ENCODE measurements at regions not wholly inside any gene's neighbourhood (a gene's known extent, or its start where the extent isn't known, plus 50 kb on each side); places are given as distances from the start of the nearest gene placed in this dataset.

DNA sequence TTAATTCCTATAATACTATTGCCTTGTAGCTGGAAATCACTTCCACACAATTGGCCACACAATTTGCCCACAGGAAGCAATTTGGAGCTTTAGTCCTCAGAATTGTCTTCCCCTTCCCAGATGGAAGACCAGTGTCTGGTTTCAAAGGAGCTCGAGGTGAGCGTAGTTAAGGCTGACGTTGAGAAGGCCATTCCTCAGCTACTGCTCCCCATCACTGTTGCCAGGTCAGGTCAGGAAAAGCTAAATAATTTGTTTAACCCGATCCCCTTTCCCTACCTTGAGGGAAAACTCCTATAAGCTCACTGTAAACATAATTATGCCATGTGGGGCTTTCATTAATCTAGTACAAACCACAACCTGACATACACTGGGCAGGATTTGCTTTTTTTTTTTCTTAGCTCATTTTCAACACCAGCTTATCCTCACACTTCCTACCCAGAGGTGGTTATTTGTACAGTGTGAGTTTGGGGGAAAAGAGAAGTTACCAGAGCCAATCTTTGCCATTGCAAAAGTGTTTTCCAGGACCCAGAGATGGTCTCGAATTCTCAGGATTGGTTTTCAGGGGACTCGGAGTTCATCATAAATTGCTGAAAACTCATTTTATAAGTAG is 242.7 kb downstream of the CLIC5 start:
- H3K14ac ChIP-seq (replicated peaks; ENCODE audit: low read depth, low read length) = no peak overlapping the region
- no peak overlapping the region for H3K4me3 ChIP-seq (ENCODE audit: insufficient read depth, low read depth, low read length)
- H3K27me3 ChIP-seq (ENCODE audit: control insufficient read depth, insufficient read depth, low read length) = peaks cover 12% of the 10 kb centered on the region
- no peak overlapping the region for H4K8ac ChIP-seq (ENCODE audit: low read depth in 2 of 2, low read length in 2 of 2)
- H2BK20ac ChIP-seq (ENCODE audit: low read depth, low read length) = no peak overlapping the region
- ChIA-PET POLR2A (ENCODE audit: unreplicated experiment) (no interaction called here), CTCF (interaction anchor here (0.6 kb wide), 1 partner anchor 380 kb away, joined by 3 read pairs; no protein-coding TSS in a partner anchor)
- H3K9me3 ChIP-seq (ENCODE audit: control insufficient read depth, insufficient read depth, low read length) = no peaks in the 10 kb centered on the region
- WGBS, 2 experiments (ENCODE audit: extremely low coverage in 2 of 2, insufficient read length in 1 of 2) = no CpG with 5 or more reads among the region's 6 CpGs
- H4K5ac ChIP-seq (ENCODE audit: low read depth, low read length) = no peak overlapping the region
- no peak overlapping the region for H3K18ac ChIP-seq (ENCODE audit: low read depth, low read length)
- H4K20me1 ChIP-seq (ENCODE audit: insufficient read depth, low read length) = no peaks in the 10 kb centered on the region
- H3K4me2 ChIP-seq (ENCODE audit: low read depth, low read length) = no peak overlapping the region
- no peaks in the 10 kb centered on the region for H3K36me3 ChIP-seq (ENCODE audit: control insufficient read depth, insufficient read depth, low read length)
- no peak for ATAC-seq (ENCODE audit: low read depth)
- no peak for DNase-seq
- no peaks in the 10 kb centered on the region for H3K4me1 ChIP-seq (ENCODE audit: control insufficient read depth, insufficient read depth, low read length)
- H3K9me1 ChIP-seq (ENCODE audit: insufficient read depth, low read length) = no peaks in the 10 kb centered on the region
- TF ChIP-seq MXI1 (IDR thresholded peaks at IDR 0.05; ENCODE audit: borderline replicate concordance, low read depth, low read length) (no peak), POLR2A (IDR thresholded peaks at IDR 0.05; ENCODE audit: low read depth, low read length) (no peak), RAD21 (IDR thresholded peaks at IDR 0.05; ENCODE audit: low read length) (no peak), CHD1 (IDR thresholded peaks at IDR 0.05; ENCODE audit: low read depth, low read length) (no peak), CEBPB (IDR thresholded peaks at IDR 0.05; ENCODE audit: low read depth, low read length) (no peak), RCOR1 (IDR thresholded peaks at IDR 0.05; ENCODE audit: insufficient replicate concordance, low read length) (no peak), FOS (IDR thresholded peaks at IDR 0.05; ENCODE audit: low read depth, low read length) (no peak), CTCF (conservative IDR thresholded peaks at IDR 0.05; ENCODE audit: low read depth, low read length) (no peak), SMC3 (IDR thresholded peaks at IDR 0.05; ENCODE audit: low read depth, low read length) (no peak), MAFK (IDR thresholded peaks at IDR 0.05; ENCODE audit: low read depth, low read length) (no peak), RFX5 (IDR thresholded peaks at IDR 0.05; ENCODE audit: low read depth, low read length) (no peak), BHLHE40 (IDR thresholded peaks at IDR 0.05; ENCODE audit: low read depth, low read length) (no peak), MAZ (IDR thresholded peaks at IDR 0.05; ENCODE audit: borderline replicate concordance, low read depth, low read length) (no peak), NFE2L2 (IDR thresholded peaks at IDR 0.05; ENCODE audit: low read depth, low read length) (no peak), USF2 (IDR thresholded peaks at IDR 0.05; ENCODE audit: low read depth, low read length) (no peak)
- TF ChIP-seq, protein P1, sequence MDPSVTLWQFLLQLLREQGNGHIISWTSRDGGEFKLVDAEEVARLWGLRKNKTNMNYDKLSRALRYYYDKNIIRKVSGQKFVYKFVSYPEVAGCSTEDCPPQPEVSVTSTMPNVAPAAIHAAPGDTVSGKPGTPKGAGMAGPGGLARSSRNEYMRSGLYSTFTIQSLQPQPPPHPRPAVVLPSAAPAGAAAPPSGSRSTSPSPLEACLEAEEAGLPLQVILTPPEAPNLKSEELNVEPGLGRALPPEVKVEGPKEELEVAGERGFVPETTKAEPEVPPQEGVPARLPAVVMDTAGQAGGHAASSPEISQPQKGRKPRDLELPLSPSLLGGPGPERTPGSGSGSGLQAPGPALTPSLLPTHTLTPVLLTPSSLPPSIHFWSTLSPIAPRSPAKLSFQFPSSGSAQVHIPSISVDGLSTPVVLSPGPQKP (IDR thresholded peaks at IDR 0.05; ENCODE audit: borderline replicate concordance, low read depth, low read length) = no peak
- H2BK5ac ChIP-seq (ENCODE audit: low read depth, low read length, poor library complexity, severe bottlenecking) = no peak overlapping the region
- intact Hi-C loops (cut with micrococcal nuclease) (no loop called here), dilution Hi-C loops (cut with HindIII; ENCODE audit: low sequenced_read_pairs, unreplicated experiment) (no loop called here), in situ Hi-C loops (cut with MboI; ENCODE audit: low sequenced_read_pairs) (no loop called here)
- no peak overlapping the region for H2BK120ac ChIP-seq (ENCODE audit: low read depth, low read length)
- H3K4ac ChIP-seq (ENCODE audit: low read depth, low read length) = no peak overlapping the region
- BruUV-seq (replicated peaks) = no TSS peak
- no peak overlapping the region for H3K27ac ChIP-seq (ENCODE audit: insufficient read depth, low read length)
- no peak overlapping the region for H3K23ac ChIP-seq (ENCODE audit: low read depth, low read length)
- H3K9ac ChIP-seq (ENCODE audit: low read depth, low read length) = no peak overlapping the region
- H4K91ac ChIP-seq (ENCODE audit: insufficient read depth, low read depth, low read length) = no peak overlapping the region
- no peak overlapping the region for H2BK15ac ChIP-seq (ENCODE audit: low read depth, low read length)
- H2AK9ac ChIP-seq (replicated peaks; ENCODE audit: low read depth, low read length, poor library complexity) = no peak overlapping the region
- no peaks in the 10 kb centered on the region for H3K79me1 ChIP-seq (ENCODE audit: low read depth in 1 of 2, low read length in 2 of 2)
- no peak overlapping the region for H3K56ac ChIP-seq (ENCODE audit: extremely low read depth, insufficient read depth, low read length)
- no peak overlapping the region for H2AK5ac ChIP-seq (ENCODE audit: low read depth, low read length)
- H2AFZ ChIP-seq (replicated peaks; ENCODE audit: low read length, poor library complexity) = no peak overlapping the region
